ENCODE measurements at regions not wholly inside any gene's neighbourhood (a gene's known extent, or its start where the extent isn't known, plus 50 kb on each side); places are given as distances from the start of the nearest gene placed in this dataset.

DNA sequence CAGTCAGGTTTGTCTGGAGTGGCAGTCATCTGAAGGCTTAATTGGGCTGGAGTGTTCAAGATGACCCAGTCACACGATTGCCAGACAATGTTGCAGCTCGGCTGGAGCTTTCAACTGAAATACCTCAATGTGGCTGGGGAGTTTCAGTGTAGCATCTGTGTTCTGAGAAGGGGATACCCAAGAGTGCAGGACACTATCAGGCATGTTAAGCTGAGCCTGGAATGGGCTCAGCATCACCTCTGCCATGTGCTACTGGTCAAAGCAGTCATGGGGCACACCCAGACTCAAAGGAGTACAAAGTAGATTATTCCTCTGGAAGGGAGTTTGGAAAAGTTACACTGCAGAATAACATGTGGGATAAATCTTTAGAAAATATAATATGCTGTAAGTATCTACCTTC, 363.9 kb downstream of the KIF16B start:
- BruUV-seq (replicated peaks), result no TSS peak
- Histone ChIP-seq H3K14ac (replicated peaks; ENCODE audit: low read depth, low read length) (no peak overlapping the region), H2AK9ac (replicated peaks; ENCODE audit: low read depth, low read length, poor library complexity) (no peak overlapping the region), H4K91ac (ENCODE audit: insufficient read depth, low read depth, low read length) (no peak overlapping the region), H3K4ac (ENCODE audit: low read depth, low read length) (no peak overlapping the region), H2AK5ac (ENCODE audit: low read depth, low read length) (no peak overlapping the region), H3K27ac (ENCODE audit: insufficient read depth, low read length) (no peak overlapping the region), H3K4me1 (ENCODE audit: control insufficient read depth, insufficient read depth, low read length) (no peaks in the 10 kb centered on the region), H3K4me3 (ENCODE audit: insufficient read depth, low read depth, low read length) (no peak overlapping the region), H3K36me3 (ENCODE audit: control insufficient read depth, insufficient read depth, low read length) (no peaks in the 10 kb centered on the region), H3K23ac (ENCODE audit: low read depth, low read length) (no peak overlapping the region), H2BK20ac (ENCODE audit: low read depth, low read length) (no peak overlapping the region), H3K9me3 (ENCODE audit: control insufficient read depth, insufficient read depth, low read length) (peaks cover 14% of the 10 kb centered on the region), H4K20me1 (ENCODE audit: insufficient read depth, low read length) (no peaks in the 10 kb centered on the region), H3K27me3 (ENCODE audit: control insufficient read depth, insufficient read depth, low read length) (no peaks in the 10 kb centered on the region), H4K5ac (ENCODE audit: low read depth, low read length) (no peak overlapping the region), H2BK120ac (ENCODE audit: low read depth, low read length) (no peak overlapping the region), H2BK15ac (ENCODE audit: low read depth, low read length) (no peak overlapping the region), H3K4me2 (ENCODE audit: low read depth, low read length) (no peak overlapping the region), H2AFZ (replicated peaks; ENCODE audit: low read length, poor library complexity) (no peak overlapping the region), H4K8ac (ENCODE audit: low read depth in 2 of 2, low read length in 2 of 2) (no peak overlapping the region), H3K9me1 (ENCODE audit: insufficient read depth, low read length) (no peaks in the 10 kb centered on the region), H3K79me1 (ENCODE audit: low read depth in 1 of 2, low read length in 2 of 2) (no peaks in the 10 kb centered on the region), H2BK5ac (ENCODE audit: low read depth, low read length, poor library complexity, severe bottlenecking) (no peak overlapping the region), H3K18ac (ENCODE audit: low read depth, low read length) (no peak overlapping the region), H3K56ac (ENCODE audit: extremely low read depth, insufficient read depth, low read length) (no peak overlapping the region), H3K9ac (ENCODE audit: low read depth, low read length) (no peak overlapping the region)
- dilution Hi-C loops (cut with HindIII; ENCODE audit: low sequenced_read_pairs, unreplicated experiment) (no loop called here), in situ Hi-C loops (cut with MboI; ENCODE audit: low sequenced_read_pairs) (no loop called here), intact Hi-C loops (cut with micrococcal nuclease) (no loop called here)
- TF ChIP-seq RAD21 (IDR thresholded peaks at IDR 0.05; ENCODE audit: low read length) (no peak), MXI1 (IDR thresholded peaks at IDR 0.05; ENCODE audit: borderline replicate concordance, low read depth, low read length) (no peak), CEBPB (IDR thresholded peaks at IDR 0.05; ENCODE audit: low read depth, low read length) (no peak), RCOR1 (IDR thresholded peaks at IDR 0.05; ENCODE audit: insufficient replicate concordance, low read length) (no peak), RFX5 (IDR thresholded peaks at IDR 0.05; ENCODE audit: low read depth, low read length) (no peak), POLR2A (IDR thresholded peaks at IDR 0.05; ENCODE audit: low read depth, low read length) (no peak), FOS (IDR thresholded peaks at IDR 0.05; ENCODE audit: low read depth, low read length) (no peak), MAZ (IDR thresholded peaks at IDR 0.05; ENCODE audit: borderline replicate concordance, low read depth, low read length) (no peak), SMC3 (IDR thresholded peaks at IDR 0.05; ENCODE audit: low read depth, low read length) (no peak)
- TF ChIP-seq, protein P1, sequence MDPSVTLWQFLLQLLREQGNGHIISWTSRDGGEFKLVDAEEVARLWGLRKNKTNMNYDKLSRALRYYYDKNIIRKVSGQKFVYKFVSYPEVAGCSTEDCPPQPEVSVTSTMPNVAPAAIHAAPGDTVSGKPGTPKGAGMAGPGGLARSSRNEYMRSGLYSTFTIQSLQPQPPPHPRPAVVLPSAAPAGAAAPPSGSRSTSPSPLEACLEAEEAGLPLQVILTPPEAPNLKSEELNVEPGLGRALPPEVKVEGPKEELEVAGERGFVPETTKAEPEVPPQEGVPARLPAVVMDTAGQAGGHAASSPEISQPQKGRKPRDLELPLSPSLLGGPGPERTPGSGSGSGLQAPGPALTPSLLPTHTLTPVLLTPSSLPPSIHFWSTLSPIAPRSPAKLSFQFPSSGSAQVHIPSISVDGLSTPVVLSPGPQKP (IDR thresholded peaks at IDR 0.05; ENCODE audit: borderline replicate concordance, low read depth, low read length), result no peak
- TF ChIP-seq, protein P2, sequence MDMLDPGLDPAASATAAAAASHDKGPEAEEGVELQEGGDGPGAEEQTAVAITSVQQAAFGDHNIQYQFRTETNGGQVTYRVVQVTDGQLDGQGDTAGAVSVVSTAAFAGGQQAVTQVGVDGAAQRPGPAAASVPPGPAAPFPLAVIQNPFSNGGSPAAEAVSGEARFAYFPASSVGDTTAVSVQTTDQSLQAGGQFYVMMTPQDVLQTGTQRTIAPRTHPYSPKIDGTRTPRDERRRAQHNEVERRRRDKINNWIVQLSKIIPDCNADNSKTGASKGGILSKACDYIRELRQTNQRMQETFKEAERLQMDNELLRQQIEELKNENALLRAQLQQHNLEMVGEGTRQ (IDR thresholded peaks at IDR 0.05; ENCODE audit: low read depth, low read length), result no peak
- TF ChIP-seq, protein P3, sequence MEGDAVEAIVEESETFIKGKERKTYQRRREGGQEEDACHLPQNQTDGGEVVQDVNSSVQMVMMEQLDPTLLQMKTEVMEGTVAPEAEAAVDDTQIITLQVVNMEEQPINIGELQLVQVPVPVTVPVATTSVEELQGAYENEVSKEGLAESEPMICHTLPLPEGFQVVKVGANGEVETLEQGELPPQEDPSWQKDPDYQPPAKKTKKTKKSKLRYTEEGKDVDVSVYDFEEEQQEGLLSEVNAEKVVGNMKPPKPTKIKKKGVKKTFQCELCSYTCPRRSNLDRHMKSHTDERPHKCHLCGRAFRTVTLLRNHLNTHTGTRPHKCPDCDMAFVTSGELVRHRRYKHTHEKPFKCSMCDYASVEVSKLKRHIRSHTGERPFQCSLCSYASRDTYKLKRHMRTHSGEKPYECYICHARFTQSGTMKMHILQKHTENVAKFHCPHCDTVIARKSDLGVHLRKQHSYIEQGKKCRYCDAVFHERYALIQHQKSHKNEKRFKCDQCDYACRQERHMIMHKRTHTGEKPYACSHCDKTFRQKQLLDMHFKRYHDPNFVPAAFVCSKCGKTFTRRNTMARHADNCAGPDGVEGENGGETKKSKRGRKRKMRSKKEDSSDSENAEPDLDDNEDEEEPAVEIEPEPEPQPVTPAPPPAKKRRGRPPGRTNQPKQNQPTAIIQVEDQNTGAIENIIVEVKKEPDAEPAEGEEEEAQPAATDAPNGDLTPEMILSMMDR (conservative IDR thresholded peaks at IDR 0.05; ENCODE audit: low read depth, low read length), result no peak
- CTCF ChIA-PET, result no interaction called here
- no peak for ATAC-seq (ENCODE audit: low read depth)
- WGBS, 2 experiments (ENCODE audit: extremely low coverage in 2 of 2, insufficient read length in 1 of 2), result no CpG with 5 or more reads among the region's 2 CpGs
- POLR2A ChIA-PET (ENCODE audit: unreplicated experiment), result no interaction called here
- no peak for DNase-seq
